ENCODE measurements at regions not wholly inside any gene's neighbourhood (a gene's known extent, or its start where the extent isn't known, plus 50 kb on each side); places are given as distances from the start of the nearest gene placed in this dataset.

GRCh38 chr6:104017410-104018381 is 842.0 kb downstream of the HACE1 start:
- WGBS = 96% methylated on average over 4 of the region's 6 CpGs
- no peak overlapping the region for H2BK120ac ChIP-seq (ENCODE audit: low read depth, low read length)
- peak overlapping the region; percentile 10 for H2AFZ ChIP-seq (ENCODE audit: low read depth, low read length)
- H2AK5ac ChIP-seq (ENCODE audit: low read length, severe bottlenecking) = no peak overlapping the region
- no peak overlapping the region for H3K14ac ChIP-seq (ENCODE audit: low read length in 2 of 2)
- no peak overlapping the region for H2BK15ac ChIP-seq (ENCODE audit: low read depth, poor library complexity, severe bottlenecking)
- H3K4me1 ChIP-seq (ENCODE audit: control insufficient read depth, insufficient read depth, low read depth, low read length) = no peaks in the 10 kb centered on the region
- no peak overlapping the region for H3K9ac ChIP-seq (ENCODE audit: low read length)
- no peak overlapping the region for H3K27ac ChIP-seq (ENCODE audit: low read length, poor library complexity, severe bottlenecking)
- H4K8ac ChIP-seq (ENCODE audit: low read length) = no peak overlapping the region
- H3K27me3 ChIP-seq (ENCODE audit: control insufficient read depth in 1 of 2, insufficient read depth in 1 of 2, low read length in 2 of 2) = no peaks in the 10 kb centered on the region
- no peak overlapping the region for H3K4ac ChIP-seq (ENCODE audit: low read depth in 1 of 2, low read length in 2 of 2)
- no peaks in the 10 kb centered on the region for H3K9me3 ChIP-seq (ENCODE audit: control insufficient read depth, low read length)
- H3K36me3 ChIP-seq (ENCODE audit: control insufficient read depth in 1 of 2, insufficient read depth in 2 of 2, low read depth in 1 of 2, low read length in 2 of 2) = no peaks in the 10 kb centered on the region
- H3K18ac ChIP-seq (ENCODE audit: low read depth in 1 of 2, low read length in 2 of 2) = no peak overlapping the region
- H3K79me1 ChIP-seq (replicated peaks; ENCODE audit: low read length, poor library complexity, severe bottlenecking) = no peaks in the 10 kb centered on the region
- H2BK12ac ChIP-seq (ENCODE audit: low read length in 2 of 2) = no peak overlapping the region
- no peak overlapping the region for H3K23ac ChIP-seq (ENCODE audit: low read length in 2 of 2)
- H2BK5ac ChIP-seq (ENCODE audit: low read depth, low read length, poor library complexity, severe bottlenecking) = no peak overlapping the region
- no peak overlapping the region for H4K91ac ChIP-seq (ENCODE audit: low read length)
- no peak overlapping the region for H3K4me3 ChIP-seq (ENCODE audit: insufficient read depth in 1 of 2, low read depth in 1 of 2, low read length in 2 of 2)
- DNase-seq = no peak
- H3K4me2 ChIP-seq (ENCODE audit: low read length, poor library complexity, severe bottlenecking) = no peak overlapping the region

- H3K79me1 ChIP-seq (replicated peaks; ENCODE audit: low read length, poor library complexity, severe bottlenecking) = no peaks in the 10 kb centered on the region
- DNase-seq = no peak
- no peak overlapping the region for H3K27ac ChIP-seq (ENCODE audit: low read length, poor library complexity, severe bottlenecking)
- H3K27me3 ChIP-seq (ENCODE audit: control insufficient read depth in 1 of 2, insufficient read depth in 1 of 2, low read length in 2 of 2) = no peaks in the 10 kb centered on the region
- no peak overlapping the region for H4K91ac ChIP-seq (ENCODE audit: low read length)
- no peak overlapping the region for H2AFZ ChIP-seq (ENCODE audit: low read depth, low read length)
- H3K23ac ChIP-seq (ENCODE audit: low read length in 2 of 2) = no peak overlapping the region
- H3K4me2 ChIP-seq (ENCODE audit: low read length, poor library complexity, severe bottlenecking) = no peak overlapping the region
- H3K4ac ChIP-seq (ENCODE audit: low read depth in 1 of 2, low read length in 2 of 2) = no peak overlapping the region
- no peak overlapping the region for H3K9ac ChIP-seq (ENCODE audit: low read length)
- 83% methylated on average over 1 of the region's 2 CpGs for WGBS
- H3K4me1 ChIP-seq (ENCODE audit: control insufficient read depth, insufficient read depth, low read depth, low read length) = no peaks in the 10 kb centered on the region
- no peaks in the 10 kb centered on the region for H3K36me3 ChIP-seq (ENCODE audit: control insufficient read depth in 1 of 2, insufficient read depth in 2 of 2, low read depth in 1 of 2, low read length in 2 of 2)
- H3K18ac ChIP-seq (ENCODE audit: low read depth in 1 of 2, low read length in 2 of 2) = no peak overlapping the region
- H4K8ac ChIP-seq (ENCODE audit: low read length) = no peak overlapping the region
- no peak overlapping the region for H2BK120ac ChIP-seq (ENCODE audit: low read depth, low read length)
- no peak overlapping the region for H2AK5ac ChIP-seq (ENCODE audit: low read length, severe bottlenecking)
- H2BK5ac ChIP-seq (ENCODE audit: low read depth, low read length, poor library complexity, severe bottlenecking) = no peak overlapping the region
- H2BK15ac ChIP-seq (ENCODE audit: low read depth, poor library complexity, severe bottlenecking) = no peak overlapping the region
- H2BK12ac ChIP-seq (ENCODE audit: low read length in 2 of 2) = no peak overlapping the region
- no peak overlapping the region for H3K4me3 ChIP-seq (ENCODE audit: insufficient read depth in 1 of 2, low read depth in 1 of 2, low read length in 2 of 2)
- H3K14ac ChIP-seq (ENCODE audit: low read length in 2 of 2) = no peak overlapping the region
- H3K9me3 ChIP-seq (ENCODE audit: control insufficient read depth, low read length) = no peaks in the 10 kb centered on the region
Measured at GRCh38 chr6:104014163-104014959, 845.4 kb downstream of the HACE1 start.

GRCh38 chr6:104013312-104013971 is 846.3 kb downstream of the HACE1 start:
- no peak overlapping the region for H3K4me3 ChIP-seq (ENCODE audit: insufficient read depth in 1 of 2, low read depth in 1 of 2, low read length in 2 of 2)
- no peak overlapping the region for H3K4ac ChIP-seq (ENCODE audit: low read depth in 1 of 2, low read length in 2 of 2)
- no peak overlapping the region for H2AFZ ChIP-seq (ENCODE audit: low read depth, low read length)
- H3K27ac ChIP-seq (ENCODE audit: low read length, poor library complexity, severe bottlenecking) = no peak overlapping the region
- no peaks in the 10 kb centered on the region for H3K36me3 ChIP-seq (ENCODE audit: control insufficient read depth in 1 of 2, insufficient read depth in 2 of 2, low read depth in 1 of 2, low read length in 2 of 2)
- H3K14ac ChIP-seq (ENCODE audit: low read length in 2 of 2) = no peak overlapping the region
- DNase-seq = no peak
- no peak overlapping the region for H4K91ac ChIP-seq (ENCODE audit: low read length)
- no peak overlapping the region for H3K23ac ChIP-seq (ENCODE audit: low read length in 2 of 2)
- H2AK5ac ChIP-seq (ENCODE audit: low read length, severe bottlenecking) = no peak overlapping the region
- H3K4me2 ChIP-seq (ENCODE audit: low read length, poor library complexity, severe bottlenecking) = no peak overlapping the region
- H3K27me3 ChIP-seq (ENCODE audit: control insufficient read depth in 1 of 2, insufficient read depth in 1 of 2, low read length in 2 of 2) = no peaks in the 10 kb centered on the region
- no peaks in the 10 kb centered on the region for H3K9me3 ChIP-seq (ENCODE audit: control insufficient read depth, low read length)
- no peak overlapping the region for H3K18ac ChIP-seq (ENCODE audit: low read depth in 1 of 2, low read length in 2 of 2)
- 70% methylated on average over 2 of the region's 2 CpGs for WGBS
- H3K79me1 ChIP-seq (replicated peaks; ENCODE audit: low read length, poor library complexity, severe bottlenecking) = no peaks in the 10 kb centered on the region
- no peaks in the 10 kb centered on the region for H3K4me1 ChIP-seq (ENCODE audit: control insufficient read depth, insufficient read depth, low read depth, low read length)
- H2BK120ac ChIP-seq (ENCODE audit: low read depth, low read length) = no peak overlapping the region
- H3K9ac ChIP-seq (ENCODE audit: low read length) = no peak overlapping the region
- H2BK5ac ChIP-seq (ENCODE audit: low read depth, low read length, poor library complexity, severe bottlenecking) = no peak overlapping the region
- no peak overlapping the region for H4K8ac ChIP-seq (ENCODE audit: low read length)
- no peak overlapping the region for H2BK12ac ChIP-seq (ENCODE audit: low read length in 2 of 2)
- H2BK15ac ChIP-seq (ENCODE audit: low read depth, poor library complexity, severe bottlenecking) = no peak overlapping the region

GRCh38 chr6:104010897-104011296 is 848.8 kb downstream of the HACE1 start:
- H3K14ac ChIP-seq (ENCODE audit: low read length in 2 of 2) = no peak overlapping the region
- no peak for DNase-seq
- H2BK5ac ChIP-seq (ENCODE audit: low read depth, low read length, poor library complexity, severe bottlenecking) = no peak overlapping the region
- no peak overlapping the region for H3K4me3 ChIP-seq (ENCODE audit: insufficient read depth in 1 of 2, low read depth in 1 of 2, low read length in 2 of 2)
- H3K36me3 ChIP-seq (ENCODE audit: control insufficient read depth in 1 of 2, insufficient read depth in 2 of 2, low read depth in 1 of 2, low read length in 2 of 2) = no peaks in the 10 kb centered on the region
- H2BK15ac ChIP-seq (ENCODE audit: low read depth, poor library complexity, severe bottlenecking) = no peak overlapping the region
- no peak overlapping the region for H3K4me2 ChIP-seq (ENCODE audit: low read length, poor library complexity, severe bottlenecking)
- no peaks in the 10 kb centered on the region for H3K4me1 ChIP-seq (ENCODE audit: control insufficient read depth, insufficient read depth, low read depth, low read length)
- no peak overlapping the region for H3K27ac ChIP-seq (ENCODE audit: low read length, poor library complexity, severe bottlenecking)
- H2BK12ac ChIP-seq (ENCODE audit: low read length in 2 of 2) = no peak overlapping the region
- H4K91ac ChIP-seq (ENCODE audit: low read length) = no peak overlapping the region
- H2AFZ ChIP-seq (ENCODE audit: low read depth, low read length) = no peak overlapping the region
- H3K9ac ChIP-seq (ENCODE audit: low read length) = no peak overlapping the region
- no peak overlapping the region for H3K4ac ChIP-seq (ENCODE audit: low read depth in 1 of 2, low read length in 2 of 2)
- H4K8ac ChIP-seq (ENCODE audit: low read length) = no peak overlapping the region
- H3K23ac ChIP-seq (ENCODE audit: low read length in 2 of 2) = no peak overlapping the region
- no peak overlapping the region for H2AK5ac ChIP-seq (ENCODE audit: low read length, severe bottlenecking)
- H3K27me3 ChIP-seq (ENCODE audit: control insufficient read depth in 1 of 2, insufficient read depth in 1 of 2, low read length in 2 of 2) = no peaks in the 10 kb centered on the region
- no peaks in the 10 kb centered on the region for H3K79me1 ChIP-seq (replicated peaks; ENCODE audit: low read length, poor library complexity, severe bottlenecking)
- no peak overlapping the region for H3K18ac ChIP-seq (ENCODE audit: low read depth in 1 of 2, low read length in 2 of 2)
- no peak overlapping the region for H2BK120ac ChIP-seq (ENCODE audit: low read depth, low read length)
- no peaks in the 10 kb centered on the region for H3K9me3 ChIP-seq (ENCODE audit: control insufficient read depth, low read length)

All from mesenchymal stem cell (in vitro differentiated cells and primary cell).